ENCODE measurements at regions not wholly inside any gene's neighbourhood (a gene's known extent, or its start where the extent isn't known, plus 50 kb on each side); places are given as distances from the start of the nearest gene placed in this dataset.

DNA sequence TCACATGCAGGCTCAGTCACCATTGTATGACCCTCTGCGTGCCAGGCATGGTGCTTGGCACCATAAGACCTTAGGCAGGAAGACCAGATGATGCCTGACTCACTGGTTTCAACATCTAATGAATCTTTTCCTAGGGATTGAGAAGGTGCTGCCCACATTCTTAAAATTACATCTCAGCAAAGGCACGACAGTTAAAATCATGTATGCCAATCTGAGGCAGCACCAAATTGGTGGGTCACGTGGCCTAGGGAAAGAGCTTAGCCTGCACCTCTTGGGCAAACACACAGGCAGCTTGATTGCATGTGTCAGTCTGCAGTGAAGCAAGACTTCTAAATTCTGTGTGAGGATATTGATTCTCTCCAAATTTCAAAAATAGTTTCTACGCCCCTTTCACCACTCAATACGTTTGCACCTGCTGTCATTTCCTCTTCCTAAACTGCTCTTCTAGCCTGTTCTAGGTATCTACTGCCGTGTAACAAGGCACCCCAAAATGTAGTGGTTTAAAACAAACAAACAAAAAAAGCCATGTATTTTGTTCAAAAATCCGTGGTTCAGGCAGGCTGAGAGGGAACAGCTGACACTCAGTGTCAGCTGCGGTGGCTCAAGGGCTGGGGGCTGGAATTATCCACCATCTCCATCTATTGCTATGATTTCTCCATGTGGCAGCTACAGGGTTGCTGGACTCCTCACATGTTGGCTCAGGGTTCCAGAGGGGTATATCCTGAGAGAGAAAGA lies 160.2 kb upstream of the FGGY start:
- H3K9me2 ChIP-seq (replicated peaks; ENCODE audit: insufficient read depth): no peaks in the 10 kb centered on the region
- no peak overlapping the region for H2AFZ ChIP-seq
- no peak overlapping the region for H3K4me3 ChIP-seq
- no peaks in the 10 kb centered on the region for H3K79me2 ChIP-seq
- no peaks in the 10 kb centered on the region for H3K9me3 ChIP-seq (ENCODE audit: low read depth)
- peaks cover 35% of the 10 kb centered on the region for H3K4me1 ChIP-seq (ENCODE audit: insufficient read depth)
- WGBS (ENCODE audit: low lambda C conversion rate, missing lambda C conversion rate): 85% methylated on average over 8 of the region's 8 CpGs
- H3K27me3 ChIP-seq: no peaks in the 10 kb centered on the region
- no peaks in the 10 kb centered on the region for H4K20me1 ChIP-seq (ENCODE audit: insufficient read depth, poor library complexity, severe bottlenecking)
- no peaks in the 10 kb centered on the region for H3K36me3 ChIP-seq (replicated peaks; ENCODE audit: insufficient read depth, low read depth)
- no peak for TF ChIP-seq EZH2phosphoT487 (IDR thresholded peaks at IDR 0.05; ENCODE audit: low read depth, severe bottlenecking, unreplicated experiment)
- TF ChIP-seq, protein P1, sequence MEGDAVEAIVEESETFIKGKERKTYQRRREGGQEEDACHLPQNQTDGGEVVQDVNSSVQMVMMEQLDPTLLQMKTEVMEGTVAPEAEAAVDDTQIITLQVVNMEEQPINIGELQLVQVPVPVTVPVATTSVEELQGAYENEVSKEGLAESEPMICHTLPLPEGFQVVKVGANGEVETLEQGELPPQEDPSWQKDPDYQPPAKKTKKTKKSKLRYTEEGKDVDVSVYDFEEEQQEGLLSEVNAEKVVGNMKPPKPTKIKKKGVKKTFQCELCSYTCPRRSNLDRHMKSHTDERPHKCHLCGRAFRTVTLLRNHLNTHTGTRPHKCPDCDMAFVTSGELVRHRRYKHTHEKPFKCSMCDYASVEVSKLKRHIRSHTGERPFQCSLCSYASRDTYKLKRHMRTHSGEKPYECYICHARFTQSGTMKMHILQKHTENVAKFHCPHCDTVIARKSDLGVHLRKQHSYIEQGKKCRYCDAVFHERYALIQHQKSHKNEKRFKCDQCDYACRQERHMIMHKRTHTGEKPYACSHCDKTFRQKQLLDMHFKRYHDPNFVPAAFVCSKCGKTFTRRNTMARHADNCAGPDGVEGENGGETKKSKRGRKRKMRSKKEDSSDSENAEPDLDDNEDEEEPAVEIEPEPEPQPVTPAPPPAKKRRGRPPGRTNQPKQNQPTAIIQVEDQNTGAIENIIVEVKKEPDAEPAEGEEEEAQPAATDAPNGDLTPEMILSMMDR (IDR thresholded peaks at IDR 0.05; ENCODE audit: poor library complexity): no peak
- TF ChIP-seq EZH2 (IDR thresholded peaks at IDR 0.05; ENCODE audit: borderline replicate concordance): no peak
- no peak overlapping the region for H3K4me2 ChIP-seq
- H3K27ac ChIP-seq: no peak overlapping the region
- no peak for DNase-seq (ENCODE audit: low spot score)

DNA sequence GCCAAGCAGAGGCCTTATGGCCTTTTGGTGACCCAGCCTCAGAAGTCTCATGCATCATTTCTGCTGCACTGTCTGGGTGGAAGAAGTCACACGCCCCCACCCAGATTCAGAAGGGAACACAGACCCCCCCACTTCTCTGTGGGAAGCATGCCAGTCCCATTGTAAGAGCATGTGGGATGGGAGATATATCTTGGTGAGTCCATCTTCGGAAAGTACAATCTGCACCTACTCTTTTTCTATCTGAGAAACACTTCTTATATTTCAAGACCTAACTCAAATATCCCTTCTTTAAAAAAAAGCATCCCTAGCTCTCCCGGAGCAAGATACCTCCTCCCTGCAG lies 159.6 kb upstream of the FGGY start:
- Histone ChIP-seq H3K9me2 (replicated peaks; ENCODE audit: insufficient read depth) (no peaks in the 10 kb centered on the region), H2AFZ (no peak overlapping the region), H3K4me1 (ENCODE audit: insufficient read depth) (peaks cover 32% of the 10 kb centered on the region), H3K4me2 (no peak overlapping the region), H3K4me3 (no peak overlapping the region), H3K9me3 (ENCODE audit: low read depth) (no peaks in the 10 kb centered on the region), H3K79me2 (no peaks in the 10 kb centered on the region), H3K27ac (no peak overlapping the region), H4K20me1 (ENCODE audit: insufficient read depth, poor library complexity, severe bottlenecking) (no peaks in the 10 kb centered on the region), H3K27me3 (no peaks in the 10 kb centered on the region), H3K36me3 (replicated peaks; ENCODE audit: insufficient read depth, low read depth) (no peaks in the 10 kb centered on the region)
- TF ChIP-seq EZH2 (IDR thresholded peaks at IDR 0.05; ENCODE audit: borderline replicate concordance) (no peak), EZH2phosphoT487 (IDR thresholded peaks at IDR 0.05; ENCODE audit: low read depth, severe bottlenecking, unreplicated experiment) (no peak)
- TF ChIP-seq, protein P1 (IDR thresholded peaks at IDR 0.05; ENCODE audit: poor library complexity): no peak
- WGBS (ENCODE audit: low lambda C conversion rate, missing lambda C conversion rate): 90% methylated on average over 3 of the region's 3 CpGs
- DNase-seq (ENCODE audit: low spot score): no peak

DNA sequence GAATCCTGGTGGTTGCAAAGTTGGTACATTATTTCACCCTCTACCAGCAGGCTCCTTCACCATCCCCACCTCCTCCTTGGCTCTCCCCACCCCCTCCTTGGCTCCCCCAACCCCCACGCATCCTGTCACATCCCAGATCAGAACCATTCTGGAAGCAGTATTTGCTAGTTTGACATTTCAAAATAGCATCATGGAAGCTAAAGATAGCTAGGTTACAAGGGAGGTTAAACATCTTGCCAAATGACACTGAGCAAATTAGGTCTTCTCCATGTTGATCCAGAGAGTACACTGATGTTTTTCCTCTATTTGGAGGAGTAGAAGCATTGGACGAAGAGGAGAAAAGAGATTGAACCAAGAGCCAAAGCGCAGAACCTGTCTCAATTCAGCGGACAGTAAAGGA lies 158.9 kb upstream of the FGGY start:
- H2AFZ ChIP-seq: no peak overlapping the region
- 85% methylated on average over 4 of the region's 4 CpGs for WGBS (ENCODE audit: low lambda C conversion rate, missing lambda C conversion rate)

More for the DNA sequence above, 158.9 kb upstream of the FGGY start:
- TF ChIP-seq EZH2 (IDR thresholded peaks at IDR 0.05; ENCODE audit: borderline replicate concordance) (no peak), EZH2phosphoT487 (IDR thresholded peaks at IDR 0.05; ENCODE audit: low read depth, severe bottlenecking, unreplicated experiment) (no peak)
- TF ChIP-seq, protein P1 (IDR thresholded peaks at IDR 0.05; ENCODE audit: poor library complexity): no peak
- H3K4me2 ChIP-seq: no peak overlapping the region
- no peak for DNase-seq (ENCODE audit: low spot score)
- H3K79me2 ChIP-seq: no peaks in the 10 kb centered on the region
- H3K9me3 ChIP-seq (ENCODE audit: low read depth): no peaks in the 10 kb centered on the region
- H3K9me2 ChIP-seq (replicated peaks; ENCODE audit: insufficient read depth): no peaks in the 10 kb centered on the region
- peaks cover 31% of the 10 kb centered on the region for H3K4me1 ChIP-seq (ENCODE audit: insufficient read depth)
- H3K27ac ChIP-seq: peak overlapping the region; percentile 44
- no peaks in the 10 kb centered on the region for H4K20me1 ChIP-seq (ENCODE audit: insufficient read depth, poor library complexity, severe bottlenecking)
- no peak overlapping the region for H3K4me3 ChIP-seq
- H3K27me3 ChIP-seq: no peaks in the 10 kb centered on the region
- H3K36me3 ChIP-seq (replicated peaks; ENCODE audit: insufficient read depth, low read depth): no peaks in the 10 kb centered on the region

Data from hepatocyte (in vitro differentiated cells).